Hematopoietic multipotent progenitor cell treated with erythropoietin and hydrocortisone succinate and interleukin-3 and kit ligand, for 6 days (in vitro differentiated cells): ENCODE measurements at regions not wholly inside any gene's neighbourhood (a gene's known extent, or its start where the extent isn't known, plus 50 kb on each side); places are given as distances from the start of the nearest gene placed in this dataset.
"Not testable (repeated sequence)": the region's sequence is repeated elsewhere in the genome, so short reads cannot be mapped to it uniquely, and the experiment has no call there.

ENCODE experiments used
- DNase-seq: peaks from one replicate; pipeline ENCODE4 v3.0.0-alpha.2; 2015

- no peak for DNase-seq
These were observed 200.3 kb upstream of the SLC39A10 start for GRCh38 chr2:195456771-195457170.

- no peak for DNase-seq
These were observed 205.9 kb upstream of the SLC39A10 start for GRCh38 chr2:195451160-195451559.

DNA sequence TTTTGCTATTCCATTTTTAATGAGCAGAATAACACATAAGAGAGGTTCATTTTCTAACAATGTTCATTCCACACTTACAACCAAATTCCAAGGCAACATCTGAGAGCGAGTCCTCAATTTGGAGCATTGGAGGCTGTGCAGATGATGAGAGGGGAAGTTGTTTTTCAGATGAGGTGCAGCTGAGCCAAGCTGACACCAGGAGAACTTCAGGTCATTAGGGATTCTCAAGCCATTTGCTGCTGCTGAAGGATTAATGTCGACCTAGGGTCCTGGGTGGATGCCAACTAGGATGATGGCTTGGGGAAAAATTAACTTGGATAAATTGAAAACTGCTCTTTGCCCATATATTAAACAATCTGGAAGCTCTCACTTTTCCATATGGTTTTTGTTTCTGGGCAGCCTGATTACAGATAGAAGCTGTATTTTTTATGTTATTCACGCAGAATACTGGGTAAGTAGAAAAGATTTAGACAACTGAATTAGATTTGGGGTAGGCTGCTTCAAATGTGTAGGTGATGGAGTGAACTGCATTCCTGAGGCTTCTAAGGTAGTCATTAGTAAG lies 206.4 kb upstream of the SLC39A10 start:
- no peak for DNase-seq

DNA sequence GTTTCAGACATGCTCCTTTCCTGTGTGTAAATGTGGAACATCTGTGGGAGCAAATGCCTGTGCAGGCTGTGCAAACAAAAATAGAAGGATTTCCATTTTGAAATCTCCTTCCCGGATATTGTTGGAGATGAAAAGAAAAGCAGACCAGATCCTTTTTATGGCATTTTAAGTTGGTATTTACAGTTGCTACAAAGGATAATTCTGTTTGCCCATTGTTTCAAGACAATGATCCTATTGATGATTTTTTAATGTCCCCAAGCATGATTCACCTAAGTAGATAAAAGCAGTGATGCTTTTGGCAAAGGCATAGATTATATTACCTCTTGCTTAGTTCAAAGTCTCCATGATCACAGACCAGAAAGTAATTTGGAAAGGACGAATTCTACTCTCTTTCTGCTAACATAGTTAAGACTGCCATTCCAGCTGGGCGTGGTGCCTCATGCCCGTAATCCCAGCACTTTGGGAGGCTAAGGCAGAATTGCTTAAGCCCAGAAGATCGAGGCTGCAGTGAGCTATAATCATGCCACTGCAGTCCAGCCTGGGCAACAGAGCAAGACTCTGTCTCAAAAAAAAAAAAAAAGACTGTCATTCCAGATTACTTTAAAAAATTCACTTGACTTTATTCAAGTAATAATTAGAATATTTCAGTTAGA lies 209.6 kb upstream of the SLC39A10 start:
- DNase-seq = no peak

DNA sequence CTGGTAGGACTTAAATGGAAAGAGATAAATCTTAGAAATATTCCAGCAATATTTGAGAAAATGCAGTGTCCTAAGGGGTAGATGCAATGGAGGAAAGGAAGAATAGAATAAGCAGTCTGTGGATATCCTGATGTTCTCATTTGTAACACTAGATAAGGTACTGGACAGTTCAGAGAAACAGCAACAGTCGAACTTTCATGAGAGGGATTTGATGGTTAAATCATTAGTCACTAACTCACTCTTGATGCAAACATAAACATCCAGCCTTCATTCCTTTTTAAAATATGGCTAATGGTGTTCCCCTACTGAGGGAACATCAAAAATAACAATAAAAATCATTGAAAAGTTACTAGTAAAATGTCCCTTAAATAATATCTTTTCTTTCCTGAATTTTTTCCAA lies 211.4 kb upstream of the SLC39A10 start:
- no peak for DNase-seq

- DNase-seq = no peak
These were observed 213.1 kb upstream of the SLC39A10 start for GRCh38 chr2:195443926-195444325.

DNA sequence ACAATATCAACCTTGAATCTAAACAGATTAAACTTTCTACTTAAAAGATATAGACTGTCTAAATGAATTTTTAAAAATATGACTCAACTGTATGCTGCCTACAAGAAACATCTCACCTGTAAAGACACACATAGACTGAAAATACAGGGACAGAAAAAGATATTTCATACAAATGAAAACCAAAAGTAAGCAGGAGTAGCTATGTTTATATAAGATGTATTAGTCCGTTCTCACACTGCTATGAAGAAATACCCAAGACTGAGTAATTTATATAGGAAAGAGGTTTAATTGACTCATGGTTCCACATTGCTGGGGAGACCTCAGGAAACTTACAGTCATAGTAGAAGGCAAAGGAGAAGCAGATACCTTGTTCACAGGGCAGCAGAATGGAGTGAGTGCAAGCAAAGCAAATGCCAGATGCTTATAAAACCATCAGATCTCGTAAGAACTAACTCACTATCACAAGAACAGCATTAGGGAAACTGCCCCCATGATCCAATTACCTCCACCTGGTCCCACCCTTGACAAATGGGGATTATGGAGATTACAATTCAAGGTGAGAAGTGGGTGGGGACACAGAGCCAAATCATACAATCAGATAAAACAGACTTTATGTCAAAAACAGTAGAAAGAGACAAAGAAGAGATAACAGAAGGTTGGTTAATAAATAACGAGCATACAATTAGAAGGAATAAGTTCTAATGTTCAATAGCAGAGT lies 214.4 kb upstream of the SLC39A10 start:
- no peak for DNase-seq

- DNase-seq = no peak
These were observed 218.3 kb upstream of the SLC39A10 start for GRCh38 chr2:195438692-195439091.

GRCh38 chr2:195437521-195437920 lies 219.5 kb upstream of the SLC39A10 start:
- DNase-seq = no peak

DNA sequence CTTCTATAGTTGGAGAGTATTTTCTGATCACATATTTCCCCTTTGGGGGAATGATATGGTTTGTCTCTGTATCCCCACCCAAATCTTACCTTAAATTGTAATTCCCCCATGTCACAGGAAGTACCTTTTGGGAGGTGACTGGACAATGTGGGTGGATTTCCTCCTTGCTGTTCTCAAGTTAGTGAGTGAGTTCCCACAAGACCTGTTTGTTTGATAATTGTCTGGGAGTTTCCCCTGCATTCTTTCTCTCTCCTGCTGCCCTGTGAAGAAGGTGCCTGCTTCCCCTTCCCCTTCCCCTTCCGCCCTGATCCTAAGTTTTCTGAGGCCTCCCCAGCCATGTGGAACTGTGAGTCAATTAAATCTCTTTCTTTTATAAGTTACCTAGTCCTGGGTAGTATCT lies 222.7 kb upstream of the SLC39A10 start:
- no peak for DNase-seq

DNA sequence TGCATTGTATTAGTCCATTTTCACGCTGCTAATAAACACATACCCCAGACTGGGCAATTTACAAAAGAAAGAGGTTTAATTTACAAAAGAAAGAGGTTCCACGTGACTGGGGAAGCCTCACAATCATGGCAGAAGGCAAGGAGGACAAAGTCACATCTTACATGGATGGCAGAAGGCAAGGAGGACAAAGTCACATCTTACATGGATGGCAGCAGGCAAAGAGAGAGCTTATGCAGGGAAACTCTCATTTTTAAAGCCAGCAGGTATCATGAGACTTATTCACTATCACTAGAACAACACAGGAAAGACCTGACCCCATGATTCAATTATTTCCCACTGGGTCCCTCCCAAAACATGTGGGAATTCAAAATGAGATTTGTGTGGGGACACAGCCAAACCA lies 223.3 kb upstream of the SLC39A10 start:
- not testable (repeated sequence) for DNase-seq

DNA sequence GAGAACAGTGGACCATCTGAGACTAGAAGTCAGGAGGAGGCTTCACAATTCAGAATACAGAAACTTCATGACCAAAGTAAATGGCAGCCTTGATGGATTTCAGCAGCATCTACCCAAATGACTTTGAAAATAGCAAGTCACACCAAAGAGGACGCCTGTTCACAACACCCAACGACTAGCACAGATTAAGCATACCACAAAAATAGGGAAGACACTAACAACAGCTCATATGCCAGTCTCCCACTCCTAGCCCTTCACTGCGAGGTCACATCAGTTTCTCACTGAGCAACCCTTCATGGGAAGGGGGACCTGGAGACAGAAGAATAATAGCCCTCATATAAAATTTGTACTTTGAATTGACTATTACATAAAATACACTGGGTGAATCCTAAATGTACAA lies 228.4 kb upstream of the SLC39A10 start:
- DNase-seq = no peak

GRCh38 chr2:195425328-195425727 lies 231.7 kb upstream of the SLC39A10 start:
- DNase-seq = no peak

DNA sequence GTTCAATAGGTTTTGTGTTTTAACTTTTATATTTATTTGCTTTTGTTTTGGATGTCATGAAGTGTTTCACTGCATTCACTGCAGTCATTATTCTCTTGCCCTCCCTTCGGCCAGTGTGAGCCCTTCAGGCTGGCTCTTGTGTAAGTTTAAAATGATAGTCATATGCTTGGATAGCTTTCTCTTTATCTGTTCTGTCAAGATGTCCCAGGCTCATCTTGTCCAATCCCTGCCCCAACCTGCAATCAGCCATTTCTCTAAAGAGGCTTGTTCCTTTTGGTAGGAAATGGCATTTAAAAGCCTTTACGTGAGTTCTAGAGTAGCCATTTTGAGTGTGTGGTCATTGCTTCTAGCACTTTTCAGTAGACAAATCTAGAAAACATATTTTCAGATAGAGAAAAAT lies 238.0 kb upstream of the SLC39A10 start:
- no peak for DNase-seq

DNA sequence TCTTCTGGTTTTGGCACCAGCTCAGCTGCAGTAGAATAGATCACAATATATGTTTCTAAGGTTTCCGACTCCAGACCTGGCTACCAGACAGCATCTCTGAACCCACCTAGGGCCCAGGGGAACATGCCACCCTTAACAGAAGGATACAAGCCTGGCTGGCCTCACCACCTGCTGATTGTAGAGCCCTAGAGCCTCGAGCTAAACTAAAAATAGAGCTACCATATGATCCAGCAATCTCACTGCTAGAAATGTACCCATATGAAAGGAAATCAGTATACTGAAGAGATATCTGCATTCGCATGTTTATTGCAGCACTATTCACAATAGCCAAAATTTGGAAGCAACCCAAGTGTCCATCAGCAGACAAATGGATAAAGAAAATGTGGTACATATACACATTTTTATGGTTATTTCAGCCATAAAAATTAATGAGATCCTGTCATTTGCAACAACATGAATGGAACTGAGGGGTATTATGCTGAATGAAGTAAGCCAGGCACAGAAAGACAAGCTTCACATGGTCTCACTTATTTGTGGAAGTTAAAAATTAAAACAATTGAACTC lies 242.4 kb upstream of the SLC39A10 start:
- DNase-seq = no peak

DNA sequence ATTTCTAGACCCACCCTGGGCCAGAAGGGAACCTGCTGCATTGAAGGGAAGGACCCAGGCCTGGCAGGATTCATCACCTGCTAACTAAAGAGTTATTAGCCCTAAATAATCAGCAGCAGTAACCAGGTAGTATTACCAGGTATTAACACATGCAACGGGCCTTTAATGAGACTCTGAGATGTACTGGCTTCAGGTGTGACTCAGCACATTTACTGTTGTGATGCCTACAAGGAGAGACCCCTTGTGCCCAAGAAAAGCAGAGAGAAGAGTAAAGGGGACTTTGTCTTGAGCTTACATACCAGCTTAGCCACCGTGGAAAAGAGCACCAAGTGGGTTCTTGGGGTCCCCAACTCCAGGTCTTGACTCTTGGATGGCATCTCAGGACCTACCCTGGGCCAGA lies 243.1 kb upstream of the SLC39A10 start:
- DNase-seq = no peak

GRCh38 chr2:195413422-195413821 lies 243.6 kb upstream of the SLC39A10 start:
- no peak for DNase-seq

- DNase-seq = no peak
These were observed 245.8 kb upstream of the SLC39A10 start for GRCh38 chr2:195411219-195411687.

DNA sequence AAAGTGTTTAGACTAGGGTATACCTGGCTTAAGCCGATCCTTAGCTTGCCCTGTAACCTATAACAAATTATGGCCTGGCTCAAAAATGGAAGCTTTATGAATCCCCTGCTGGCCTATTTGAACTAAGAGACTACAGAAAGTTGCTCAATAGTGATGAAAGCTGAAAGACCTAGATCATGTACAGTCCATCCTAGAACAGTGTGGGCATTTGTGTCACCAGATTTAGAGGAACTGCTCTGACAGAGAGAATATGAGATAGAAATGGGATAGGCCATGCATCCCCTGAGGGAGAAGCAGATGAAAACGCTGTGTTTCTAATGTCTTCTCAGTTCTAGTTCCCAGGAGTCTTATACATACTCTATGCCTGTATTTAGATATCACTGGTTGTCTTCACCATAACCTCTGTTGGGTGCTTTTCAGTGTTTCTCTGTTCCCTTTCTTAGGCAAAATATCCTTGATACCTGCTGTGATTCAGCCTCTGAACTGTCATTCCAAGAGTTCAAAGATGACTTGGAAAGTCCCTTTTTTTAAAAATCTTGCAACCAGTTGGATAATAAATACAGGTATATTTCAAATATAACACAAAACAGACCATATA lies 246.9 kb upstream of the SLC39A10 start:
- DNase-seq = peak; percentile 15

- no peak for DNase-seq
These were observed 248.2 kb upstream of the SLC39A10 start for GRCh38 chr2:195408811-195409210.

DNA sequence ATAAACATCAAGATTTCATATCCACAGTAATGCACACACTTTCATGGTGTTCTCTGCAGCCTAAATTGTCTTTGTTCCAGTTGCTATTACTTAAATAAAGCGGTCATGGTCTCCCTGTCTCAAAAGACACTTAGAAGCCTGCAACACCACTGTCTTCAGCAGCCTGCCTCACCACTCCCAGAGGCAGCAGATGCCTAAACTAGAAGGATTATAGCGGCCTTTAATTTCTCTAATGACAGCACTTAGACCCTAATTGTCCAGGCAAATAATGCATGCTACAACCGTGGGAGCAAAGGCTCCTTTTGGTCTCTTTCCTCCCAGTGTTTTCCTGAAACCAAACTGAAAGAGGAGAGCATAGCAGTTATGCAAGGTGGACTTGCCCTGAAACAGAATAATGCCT lies 248.8 kb upstream of the SLC39A10 start:
- DNase-seq = no peak

DNA sequence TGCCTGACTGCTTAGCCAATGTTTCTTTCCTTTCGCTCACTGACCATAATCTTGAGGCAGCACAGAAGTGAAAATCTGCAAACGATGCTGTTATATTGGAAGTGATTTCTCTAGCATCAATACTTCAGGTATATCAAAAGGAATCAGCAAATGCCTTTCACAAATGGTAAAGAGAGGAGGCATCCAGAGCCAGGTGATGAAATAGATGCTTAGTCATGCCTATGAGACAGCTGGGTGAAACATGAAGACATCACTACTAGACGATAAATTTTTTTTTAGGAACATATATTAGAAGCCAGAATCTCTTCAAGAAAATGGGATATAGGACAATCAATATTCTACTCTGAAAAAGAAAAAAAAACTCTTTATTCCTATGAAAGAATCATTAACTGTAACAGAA lies 249.2 kb upstream of the SLC39A10 start:
- no peak for DNase-seq

- peak; percentile 57 for DNase-seq
These were observed 250.0 kb upstream of the SLC39A10 start for GRCh38 chr2:195406886-195407603.
